GM19043 (cell line): ENCODE measurements at regions not wholly inside any gene's neighbourhood (a gene's known extent, or its start where the extent isn't known, plus 50 kb on each side); places are given as distances from the start of the nearest gene placed in this dataset.

ENCODE experiments used
- ATAC-seq: cut with Tn5 transposase; IDR thresholded peaks from one replicate; pipeline ENCODE4 v1.9.1; 2021; ENCODE audit warnings: low read depth; ENCODE audit not compliant: unreplicated experiment

DNA sequence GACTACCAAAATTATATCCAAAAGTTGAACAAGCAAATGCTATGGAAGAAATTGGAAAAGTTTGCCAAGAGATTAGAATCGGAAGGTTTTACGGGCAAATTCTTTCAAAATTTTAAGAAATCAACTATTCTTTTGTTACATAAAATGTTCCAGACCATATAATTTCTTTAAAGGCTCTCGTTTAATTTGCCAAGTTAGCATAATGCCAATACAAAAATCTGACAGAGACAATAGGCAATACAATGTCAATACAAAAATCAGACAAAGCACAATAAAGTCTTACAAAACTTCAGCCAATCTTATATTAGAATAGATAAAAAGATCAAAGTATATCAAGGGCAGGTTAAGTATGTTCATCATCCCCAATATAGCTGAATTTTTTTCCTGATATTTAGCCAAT is 224.2 kb downstream of the BCL11A start:
- no peak for ATAC-seq

DNA sequence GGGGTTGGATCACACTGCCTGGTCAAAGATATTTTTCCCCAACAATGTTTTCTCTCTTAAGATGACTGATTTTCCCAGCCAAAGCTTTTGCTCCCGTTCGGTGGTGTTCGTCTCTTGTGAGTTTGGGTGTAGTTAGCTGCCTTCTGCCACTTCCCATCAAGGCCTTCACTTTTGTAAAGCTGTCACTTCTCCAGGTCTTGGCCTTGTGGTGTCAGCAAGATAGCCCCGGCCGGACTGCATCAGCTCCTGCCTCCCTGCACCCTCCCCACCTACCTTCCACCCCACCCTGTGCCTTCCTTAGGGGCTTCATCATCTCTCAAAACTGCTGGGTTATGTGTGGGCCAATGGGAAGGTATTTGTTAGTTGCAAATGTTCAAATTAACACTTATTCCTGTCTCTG is 228.9 kb downstream of the BCL11A start:
- ATAC-seq: no peak

DNA sequence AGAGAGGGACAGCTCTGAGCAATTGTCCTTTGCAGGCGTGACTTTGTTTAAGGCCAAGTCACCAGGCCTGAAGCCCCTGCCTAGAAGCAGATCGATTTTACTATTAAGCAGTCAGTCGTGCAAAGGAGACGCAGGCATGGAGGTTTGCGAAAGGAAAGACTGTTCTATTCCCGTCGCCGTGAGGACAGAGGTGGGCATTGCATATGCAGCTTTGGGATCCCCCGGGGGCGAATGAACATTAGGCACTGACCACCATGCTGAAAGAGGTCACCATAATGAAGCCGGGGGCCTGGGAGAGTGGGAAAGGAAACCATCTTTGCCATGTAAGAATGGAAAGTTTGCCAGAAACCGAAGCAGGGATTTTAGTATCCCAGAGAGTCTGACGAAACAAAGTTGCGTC is 231.6 kb downstream of the BCL11A start:
- no peak for ATAC-seq

DNA sequence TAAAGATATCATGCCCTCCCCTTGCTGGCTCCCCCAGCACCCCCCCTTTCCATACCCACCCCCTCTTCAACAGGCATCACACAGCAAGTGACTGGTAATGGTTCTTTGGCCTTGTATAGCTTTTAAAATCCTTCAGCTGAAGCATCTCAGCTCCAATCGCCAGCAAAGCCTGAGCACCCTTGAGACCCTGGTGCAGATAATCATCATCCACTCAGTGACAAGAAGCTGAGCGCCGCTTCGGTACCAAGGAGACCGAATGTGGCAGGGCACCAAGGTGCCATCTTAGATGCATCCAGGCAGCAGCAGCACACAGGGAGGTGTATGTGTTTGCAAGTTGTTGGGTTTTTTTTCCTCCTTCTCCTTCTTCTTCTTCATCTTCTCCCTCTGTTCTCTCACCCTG is 232.7 kb downstream of the BCL11A start:
- ATAC-seq: no peak

DNA sequence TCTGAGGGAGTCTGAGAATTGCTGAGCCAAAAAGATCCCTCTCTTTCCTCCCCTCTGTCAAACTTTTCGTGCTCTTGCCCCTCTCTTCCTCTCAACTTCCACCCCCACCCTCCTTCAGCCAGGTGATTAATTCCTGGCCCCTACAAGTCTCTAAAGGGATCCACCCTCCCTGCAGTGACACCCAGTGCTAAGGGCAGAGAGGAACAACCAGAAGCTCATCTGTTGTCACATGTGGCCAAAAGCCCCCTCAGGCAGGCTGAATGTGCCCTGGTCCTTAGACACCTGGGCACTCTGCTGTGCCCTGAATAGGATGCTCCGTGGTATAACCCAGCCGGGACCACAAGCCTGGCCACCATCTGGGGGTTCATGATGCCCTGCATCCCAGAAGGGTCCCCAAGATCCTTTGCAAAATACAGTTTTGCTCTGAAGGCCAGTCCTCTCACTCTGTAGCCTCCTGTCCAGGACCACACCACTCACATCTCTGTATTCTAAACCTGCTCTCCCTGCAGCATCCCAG is 234.4 kb downstream of the BCL11A start:
- no peak for ATAC-seq

DNA sequence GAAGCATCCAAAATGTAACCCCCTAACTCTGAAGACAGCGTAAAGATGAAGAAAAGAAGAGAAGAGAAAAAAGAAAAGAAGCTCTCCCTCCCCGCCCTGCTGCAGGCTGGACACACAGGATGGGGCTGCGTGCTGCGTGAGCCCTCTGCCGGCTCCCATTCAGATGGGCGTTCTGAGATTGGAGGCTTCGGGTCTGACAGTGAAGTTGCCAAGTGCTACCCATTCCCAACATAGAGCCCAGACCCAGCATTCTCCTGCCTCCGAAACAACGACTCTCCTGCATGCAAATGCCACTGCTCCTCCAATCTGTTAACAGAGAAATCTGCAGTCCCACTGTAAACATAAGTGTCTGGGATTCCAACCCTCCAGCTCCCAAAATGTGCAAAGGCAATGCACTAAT is 234.9 kb downstream of the BCL11A start:
- ATAC-seq: no peak

DNA sequence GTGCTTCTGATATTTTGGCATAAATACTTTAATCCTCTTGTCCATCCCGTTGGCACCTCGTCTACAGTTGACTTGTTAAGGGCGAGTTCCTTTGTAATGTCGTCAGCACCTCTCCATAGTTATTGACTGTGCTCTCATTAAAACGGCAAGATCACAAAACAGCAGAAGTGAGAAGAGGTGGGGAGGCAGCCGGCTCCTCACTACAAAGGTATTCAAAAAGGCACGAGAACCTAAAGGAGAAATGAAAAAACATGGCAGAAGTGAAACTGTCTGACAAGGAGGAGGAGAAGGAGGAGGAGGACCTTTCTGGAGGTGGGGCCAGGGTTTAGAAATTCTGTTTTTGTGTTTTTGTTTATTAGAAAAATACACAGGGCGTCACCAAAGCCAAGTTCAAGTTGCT is 235.6 kb downstream of the BCL11A start:
- ATAC-seq: peak; percentile 82

DNA sequence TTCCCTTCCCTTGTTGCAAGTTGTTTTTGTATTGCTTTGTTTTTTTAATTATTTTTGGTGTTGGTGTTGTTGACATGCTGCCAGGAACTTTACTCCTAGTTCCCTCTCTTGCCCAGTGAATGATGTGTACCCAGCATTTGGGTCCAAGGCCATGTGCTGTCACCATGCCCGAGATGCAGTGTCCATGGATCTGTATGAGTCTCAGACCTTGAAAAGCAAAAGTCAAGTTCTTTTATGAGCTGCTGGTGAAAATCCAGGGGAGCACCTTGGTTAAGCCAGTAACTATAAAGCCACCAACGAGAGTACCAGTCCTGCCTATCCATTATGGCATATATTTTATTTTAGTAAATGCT is 236.4 kb downstream of the BCL11A start:
- no peak for ATAC-seq

DNA sequence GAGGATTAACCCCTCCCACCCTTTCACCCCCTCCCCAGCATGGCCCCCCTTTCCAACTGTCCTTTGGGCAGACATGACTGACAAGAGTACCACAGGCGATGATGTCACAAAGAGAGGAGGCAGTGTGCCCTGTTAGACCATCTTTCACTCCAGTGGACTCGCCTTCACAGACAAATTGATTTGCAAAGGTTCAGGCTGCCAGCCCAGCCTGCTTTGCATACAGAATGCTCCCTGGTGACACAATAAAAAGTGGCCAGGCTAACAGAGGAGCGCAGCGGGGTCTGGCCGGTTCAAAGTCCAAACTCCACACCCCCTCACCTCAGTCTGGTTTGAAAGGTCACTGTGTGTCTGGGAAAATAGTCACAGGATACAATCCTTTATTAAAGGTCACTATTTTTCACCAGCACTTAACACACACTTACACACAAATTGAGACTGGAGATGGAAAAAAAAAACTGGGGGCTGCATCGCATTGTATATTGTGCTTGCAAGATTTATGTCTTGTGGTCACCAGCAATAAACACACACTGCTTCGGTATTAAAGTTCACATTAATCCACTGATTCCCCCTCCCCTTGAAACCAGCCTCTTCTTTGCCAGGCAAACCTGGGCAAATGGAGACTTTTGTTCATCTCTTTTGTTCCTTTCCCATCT is 236.9 kb downstream of the BCL11A start:
- no peak for ATAC-seq

DNA sequence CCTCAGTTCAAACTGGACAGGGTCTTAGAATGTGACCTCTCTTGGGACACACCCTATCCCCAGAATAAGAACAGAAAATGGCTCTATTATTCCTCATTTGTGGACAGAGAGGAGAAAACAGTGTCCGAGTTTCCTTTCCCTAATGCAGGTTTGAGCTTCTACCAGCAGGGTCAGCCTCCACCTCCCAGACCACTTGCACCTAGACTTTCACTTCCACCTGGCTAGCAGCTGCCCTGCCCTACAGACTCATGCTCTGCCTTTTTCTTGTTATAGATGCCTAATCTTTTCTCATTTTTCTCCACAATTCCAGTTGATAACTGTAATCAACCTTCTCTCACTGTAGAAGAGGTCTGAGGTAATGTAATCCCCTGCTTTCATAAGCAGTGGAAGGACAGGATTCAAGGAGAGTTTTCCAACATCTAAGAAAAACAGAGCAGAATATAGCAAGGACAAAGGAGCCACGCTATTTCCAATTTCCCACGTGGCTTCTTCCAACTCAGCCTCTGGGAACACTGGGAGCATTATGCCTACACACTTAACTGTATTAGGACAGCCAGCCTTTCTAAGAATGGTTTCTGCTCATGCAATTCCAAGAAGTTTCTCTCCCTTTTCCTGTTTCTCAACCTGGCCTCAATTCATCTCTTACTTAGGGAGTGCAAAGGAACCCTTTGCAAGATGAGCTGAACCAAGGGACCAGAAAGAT is 239.8 kb downstream of the BCL11A start:
- peak; percentile 29 for ATAC-seq

DNA sequence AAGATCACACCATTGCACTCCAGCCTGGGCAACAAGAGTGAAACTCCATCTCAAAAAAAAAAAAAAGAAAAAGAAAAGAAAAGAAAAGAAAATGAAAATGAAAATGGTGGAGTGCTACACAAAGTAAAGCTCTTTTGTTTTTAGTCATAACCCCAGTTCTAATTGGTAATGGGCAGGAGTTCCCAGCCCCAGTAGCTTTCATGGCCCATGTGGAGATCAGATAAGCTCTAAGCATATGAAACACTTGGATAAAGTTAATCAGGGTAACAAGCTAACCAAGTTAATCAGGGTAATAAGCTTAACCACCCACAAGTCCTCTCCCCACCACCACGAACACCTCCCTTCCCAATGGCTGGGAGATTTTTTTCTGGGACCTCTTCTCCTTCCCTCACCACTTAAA is 240.8 kb downstream of the BCL11A start:
- ATAC-seq: peak; percentile 54

DNA sequence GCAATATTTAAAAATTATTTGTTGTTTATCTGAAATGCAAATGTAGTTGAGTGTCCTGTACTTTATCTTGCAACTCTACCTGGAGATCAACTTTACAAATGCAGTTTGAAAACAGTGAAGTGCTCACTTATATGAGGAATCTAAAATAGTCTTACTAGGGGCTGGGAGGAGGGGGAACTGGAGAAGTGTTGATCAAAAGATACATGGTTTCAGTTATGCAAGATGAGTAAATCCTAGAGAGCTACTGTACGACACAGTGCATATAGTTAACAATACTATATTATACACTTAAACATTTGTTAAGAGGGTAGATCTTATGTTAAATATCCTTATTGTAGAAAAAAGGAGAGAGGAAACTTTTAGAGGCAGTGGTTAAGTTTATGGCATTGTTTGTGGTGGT is 241.9 kb downstream of the BCL11A start:
- peak; percentile 37 for ATAC-seq

DNA sequence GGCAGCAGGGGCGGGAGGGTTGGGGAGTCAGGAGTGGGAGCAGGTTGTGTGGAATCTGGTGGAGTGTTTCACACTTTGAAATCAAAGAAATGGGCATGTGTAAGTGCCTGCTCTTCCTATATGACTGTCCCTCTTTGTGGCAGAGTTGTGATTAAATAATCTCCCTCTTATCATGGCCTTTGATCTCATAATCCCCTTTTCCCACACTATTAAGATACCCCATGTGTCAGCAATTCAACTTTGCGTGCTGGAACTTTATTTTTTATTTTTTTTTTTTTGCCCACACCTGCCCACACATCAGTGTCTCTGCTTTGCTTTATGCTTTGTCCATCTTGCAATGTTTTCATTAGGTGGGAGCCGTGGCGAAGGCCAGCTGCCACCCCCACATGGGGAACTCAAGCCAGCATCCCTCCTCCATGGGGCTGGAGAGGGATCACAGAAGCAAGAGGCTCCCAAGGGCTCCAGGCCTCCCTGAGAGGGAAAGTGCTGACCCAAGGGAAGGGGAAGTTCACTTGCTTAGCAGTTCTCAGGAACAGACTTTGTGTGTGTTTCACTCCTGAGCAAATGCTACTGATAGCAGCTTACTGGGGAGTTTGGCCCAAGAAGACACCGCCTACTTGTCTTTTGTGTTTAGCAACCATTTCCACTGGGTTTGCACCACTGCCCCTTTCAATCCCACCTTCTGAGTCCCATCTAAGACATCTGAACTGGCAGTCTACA is 243.4 kb downstream of the BCL11A start:
- ATAC-seq: no peak

DNA sequence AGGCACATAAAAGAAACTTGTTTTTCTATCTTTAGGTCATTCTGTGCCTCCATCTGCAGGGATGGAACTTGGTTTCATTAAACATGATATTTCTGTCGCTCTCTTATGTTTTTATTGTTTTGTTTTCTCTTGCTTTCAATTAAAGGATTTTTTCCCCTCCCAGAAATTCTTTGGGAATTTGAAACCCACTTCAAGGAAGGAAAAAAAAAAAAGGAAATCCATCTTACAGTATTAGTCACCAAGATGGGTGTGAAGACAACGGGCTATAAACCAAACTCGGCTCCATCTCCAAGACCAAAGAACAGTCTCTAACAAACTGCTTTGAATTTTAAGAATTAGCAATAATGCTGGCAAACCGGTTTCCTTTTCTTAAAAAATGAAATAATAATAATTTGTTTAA is 244.1 kb downstream of the BCL11A start:
- ATAC-seq: no peak

DNA sequence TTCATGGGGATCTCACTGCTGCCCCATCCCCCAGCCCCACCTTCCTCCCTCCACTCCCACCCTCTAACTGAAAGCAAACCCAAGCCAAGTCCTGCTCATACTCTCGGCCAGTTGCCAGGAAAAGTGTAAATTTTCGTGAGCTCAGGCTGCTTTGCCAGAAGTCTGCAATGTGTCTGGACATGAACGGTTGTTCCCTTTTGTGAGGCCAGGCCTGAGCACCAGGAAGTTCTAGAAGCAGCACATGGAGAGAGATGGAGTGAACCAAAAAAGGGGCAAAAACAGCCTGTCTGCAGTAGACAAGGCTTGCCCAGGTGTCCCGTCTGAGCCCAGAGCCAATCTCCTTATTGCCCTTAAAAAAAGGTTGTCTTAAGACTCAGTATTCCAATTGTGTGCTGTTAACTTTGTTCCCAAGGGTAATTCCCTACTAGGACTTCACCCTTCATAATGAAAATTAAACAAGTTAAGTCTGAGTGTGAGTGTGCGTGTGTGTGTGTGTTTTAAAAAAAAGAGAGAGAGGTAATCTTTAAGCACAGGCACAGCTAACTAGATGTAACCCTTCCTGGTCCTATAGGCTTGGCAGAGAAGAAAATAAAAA is 247.1 kb downstream of the BCL11A start:
- ATAC-seq: no peak

DNA sequence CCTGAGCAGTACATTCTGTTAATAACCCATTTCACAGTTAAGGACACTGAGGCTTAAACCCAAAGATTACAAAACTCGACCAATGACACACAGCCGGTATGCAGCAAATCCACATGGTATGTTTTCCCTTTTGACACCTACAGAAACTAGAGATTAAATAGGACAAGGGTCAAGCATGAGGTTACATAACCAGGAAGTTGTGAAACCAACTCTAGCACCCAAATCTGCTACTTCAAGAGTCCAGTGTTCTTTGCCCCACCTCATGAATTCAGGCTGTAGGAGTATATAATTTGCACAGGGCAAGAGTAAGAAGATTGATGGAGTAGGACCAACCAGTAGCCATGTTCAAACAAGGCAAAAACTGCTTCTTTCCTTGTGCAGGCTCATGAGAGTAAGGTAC is 249.8 kb downstream of the BCL11A start:
- ATAC-seq: no peak

DNA sequence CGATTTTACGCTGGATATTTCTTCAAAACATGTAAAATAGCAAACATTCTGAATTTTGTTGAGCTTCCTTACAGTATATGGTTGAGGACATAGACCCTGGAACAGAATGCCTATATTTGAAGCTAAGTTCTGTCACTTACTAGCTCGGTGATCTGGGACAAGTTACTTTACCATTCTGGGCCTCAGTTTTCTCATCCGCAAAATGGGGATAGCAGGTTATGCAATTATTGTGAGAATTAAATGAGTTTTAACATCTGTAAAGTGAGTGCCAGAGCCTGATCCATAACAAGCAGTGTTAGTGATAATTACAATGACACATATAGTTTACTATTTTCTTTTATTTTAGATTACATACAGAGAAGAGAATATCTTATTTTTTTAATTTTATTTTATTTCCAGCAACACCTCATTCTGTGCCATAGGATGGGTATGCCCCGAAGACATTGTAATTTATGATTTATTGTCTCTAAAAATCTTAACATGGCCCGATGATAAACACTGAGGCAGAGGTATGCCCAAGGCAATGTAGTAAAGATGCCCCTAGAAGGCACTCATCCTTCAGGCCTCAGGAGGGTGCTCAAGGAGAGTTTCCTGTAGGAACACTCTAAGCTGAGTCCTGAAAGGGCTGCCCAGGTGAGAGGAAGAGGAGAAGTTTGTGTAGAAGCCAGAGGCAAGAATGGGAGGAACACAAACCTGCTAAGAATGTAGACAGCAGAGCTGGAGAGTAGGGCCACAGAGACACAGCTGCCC is 250.9 kb downstream of the BCL11A start:
- no peak for ATAC-seq

DNA sequence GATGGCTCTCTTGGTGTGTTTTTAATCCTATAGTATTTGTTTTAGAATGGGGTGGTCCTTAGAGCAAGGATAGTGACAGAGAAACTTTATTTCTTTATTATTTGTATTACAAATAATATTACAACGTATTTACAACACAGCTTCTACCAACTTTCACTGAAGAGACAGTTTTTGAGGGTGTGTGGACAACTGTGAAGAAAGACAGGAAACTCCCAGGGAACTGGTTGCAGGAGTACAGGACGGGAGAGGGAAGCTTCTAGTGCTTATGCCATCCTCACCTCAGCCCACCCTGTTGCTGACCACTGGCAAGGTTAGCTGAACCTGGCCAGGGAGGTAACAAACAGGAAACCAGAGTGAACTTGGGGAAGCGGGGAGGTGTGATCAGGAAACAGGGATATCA is 251.7 kb downstream of the BCL11A start:
- ATAC-seq: no peak

DNA sequence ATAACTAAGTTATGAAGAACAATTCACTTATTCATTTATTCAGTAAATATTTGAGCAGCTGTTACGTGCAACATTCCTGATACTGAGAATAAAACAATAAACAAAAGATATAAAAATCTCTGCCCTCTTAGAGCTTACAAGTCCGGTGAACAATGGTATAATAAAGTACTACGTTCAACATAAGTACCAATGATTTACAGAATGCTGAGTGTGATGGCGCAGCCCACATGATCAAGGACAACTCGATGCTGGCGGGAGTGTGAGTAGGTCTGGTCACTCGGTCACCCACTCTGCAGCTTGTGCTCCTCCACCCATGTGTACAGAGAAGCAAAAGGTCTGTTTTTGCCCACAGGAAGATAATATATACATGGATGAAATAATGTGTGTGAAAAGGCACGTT is 254.3 kb downstream of the BCL11A start:
- no peak for ATAC-seq

DNA sequence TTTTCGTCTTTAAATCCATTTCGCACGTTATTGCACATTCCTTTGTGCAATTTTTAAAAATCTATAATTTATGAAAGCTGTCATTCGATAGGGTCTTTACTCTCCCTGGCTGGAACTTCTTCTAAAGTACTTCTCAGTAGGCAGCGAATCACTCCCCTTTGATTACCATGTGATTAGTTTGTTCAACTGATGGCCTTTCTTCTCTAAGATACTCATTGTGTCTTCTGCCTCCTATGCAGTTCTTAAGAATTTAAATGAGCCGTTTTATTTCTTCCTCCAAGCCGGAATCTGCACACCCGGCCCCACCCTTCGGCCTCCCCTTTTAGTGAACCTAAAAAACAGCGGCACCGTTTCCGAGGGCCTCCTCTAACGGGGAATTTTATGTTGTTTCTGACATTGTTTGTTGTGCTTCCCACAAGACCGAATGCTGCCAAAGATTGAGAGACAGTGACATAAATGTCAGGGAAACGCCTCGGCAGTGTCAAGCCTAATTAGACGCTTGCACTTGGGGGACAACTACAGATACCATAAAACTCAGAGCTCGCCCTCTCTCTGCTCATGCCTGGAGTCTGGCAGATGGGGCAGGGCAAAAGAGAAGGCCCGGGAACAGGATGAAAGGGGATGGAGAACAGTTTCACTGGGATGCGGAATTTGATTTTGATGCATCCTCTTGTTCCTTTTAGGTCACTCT is 255.3 kb downstream of the BCL11A start:
- ATAC-seq: no peak
